Osteoblast (primary cell): ENCODE measurements at regions not wholly inside any gene's neighbourhood (a gene's known extent, or its start where the extent isn't known, plus 50 kb on each side); places are given as distances from the start of the nearest gene placed in this dataset.
A peak's percentile ranks its signal among the peaks of the same experiment; 100 is the strongest.

ENCODE experiments used
- DNase-seq: peaks from one replicate; pipeline ENCODE4 v3.0.0; 2011; ENCODE audit warnings: low spot score, mixed read lengths; ENCODE audit not compliant: insufficient read length; ENCODE audit errors: missing footprints
- H2AFZ ChIP-seq: 2 replicates; pipeline ENCODE4 v1.6.0; 2011; ENCODE audit warnings: mild to moderate bottlenecking, low read length
- H3K27ac ChIP-seq: 2 replicates; pipeline ENCODE4 v1.5.1; 2011; ENCODE audit warnings: mild to moderate bottlenecking, low read depth, low read length, moderate library complexity
- H3K27me3 ChIP-seq: 2 replicates; pipeline ENCODE4 v1.6.0; 2012; ENCODE audit warnings: mild to moderate bottlenecking, control low read depth, inconsistent platforms, low read length, moderate library complexity; ENCODE audit not compliant: insufficient read depth
- H3K36me3 ChIP-seq: 2 replicates; pipeline ENCODE4 v1.5.1; 2011; ENCODE audit warnings: mild to moderate bottlenecking, low read length, control low read depth, moderate library complexity; ENCODE audit not compliant: insufficient read depth
- H3K4me1 ChIP-seq: 2 replicates; pipeline ENCODE4 v1.5.1; 2011; ENCODE audit warnings: mild to moderate bottlenecking, low read length, control low read depth, moderate library complexity; ENCODE audit not compliant: insufficient read depth
- H3K4me2 ChIP-seq: 2 replicates; pipeline ENCODE4 v1.6.0; 2011; ENCODE audit warnings: mild to moderate bottlenecking, low read length; ENCODE audit not compliant: insufficient read depth
- H3K4me3 ChIP-seq: fragments of 200-600 bp; sonication (generic); 3 replicates; pipeline ENCODE4 v1.5.1; 2012; ENCODE audit warnings: mild to moderate bottlenecking, low read length, inconsistent platforms; ENCODE audit not compliant: insufficient read depth
- H3K79me2 ChIP-seq: 2 replicates; pipeline ENCODE4 v1.6.0; 2012; ENCODE audit warnings: mild to moderate bottlenecking, low read length, control low read depth, inconsistent platforms; ENCODE audit not compliant: insufficient read depth
- H3K9me3 ChIP-seq: 2 replicates; pipeline ENCODE4 v1.5.1; 2011; ENCODE audit warnings: low read depth, low read length, control low read depth
- H4K20me1 ChIP-seq: 2 replicates; pipeline ENCODE4 v1.6.0; 2012; ENCODE audit warnings: mild to moderate bottlenecking, low read length, control low read depth; ENCODE audit not compliant: insufficient read depth
- TF ChIP-seq, protein P1 (sequence below): IDR thresholded peaks from 2 replicates; pipeline ENCODE4 v1.5.1; 2011; ENCODE audit warnings: mild to moderate bottlenecking, low read depth, low read length, moderate library complexity; ENCODE audit errors: extremely low read depth

DNA sequence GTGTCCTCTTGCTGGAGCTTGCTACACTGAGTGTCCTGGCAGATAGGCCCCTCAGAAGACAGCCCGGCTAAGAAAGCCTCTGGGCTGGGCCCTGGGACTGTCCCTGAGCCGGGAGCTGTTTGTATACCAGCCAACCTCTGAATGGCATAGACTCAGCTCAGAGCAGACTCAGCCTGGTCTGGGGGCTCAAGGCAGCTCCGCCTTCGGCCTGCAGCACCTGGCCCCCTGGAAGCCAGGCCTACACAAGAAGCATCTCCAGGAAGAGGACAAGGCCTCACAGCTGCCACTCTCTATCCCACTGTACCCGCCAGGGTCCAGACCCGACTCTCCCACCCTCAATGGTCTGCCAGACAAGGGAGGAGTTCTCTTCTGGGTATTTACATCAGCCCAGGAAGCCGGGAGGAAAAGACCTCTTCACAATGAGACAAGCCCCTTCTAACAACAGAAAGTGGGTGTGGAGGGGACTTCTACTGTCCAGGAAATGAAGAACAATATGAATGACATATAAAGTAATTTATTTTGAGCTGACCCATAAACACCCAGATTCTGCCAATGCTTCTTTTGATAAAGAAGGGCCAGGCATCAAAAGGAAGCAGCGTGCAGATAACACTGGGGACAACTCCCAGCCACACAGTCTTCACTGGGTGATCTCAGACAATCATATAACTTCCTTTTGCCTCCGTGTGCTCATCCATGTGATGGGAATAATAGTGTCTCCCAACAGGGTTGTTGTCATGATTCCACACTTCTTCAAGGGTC lies 110.2 kb downstream of the TPRA1 start:
- peak; percentile 27 for DNase-seq
- Histone ChIP-seq H3K79me2 (no peaks in the 10 kb centered on the region), H4K20me1 (no peaks in the 10 kb centered on the region), H3K4me2 (no peak overlapping the region), H3K36me3 (no peaks in the 10 kb centered on the region), H2AFZ (no peak overlapping the region), H3K27ac (no peak overlapping the region), H3K4me3 (no peak overlapping the region), H3K27me3 (peaks cover 10% of the 10 kb centered on the region), H3K4me1 (no peaks in the 10 kb centered on the region), H3K9me3 (no peaks in the 10 kb centered on the region)
- TF ChIP-seq, protein P1, sequence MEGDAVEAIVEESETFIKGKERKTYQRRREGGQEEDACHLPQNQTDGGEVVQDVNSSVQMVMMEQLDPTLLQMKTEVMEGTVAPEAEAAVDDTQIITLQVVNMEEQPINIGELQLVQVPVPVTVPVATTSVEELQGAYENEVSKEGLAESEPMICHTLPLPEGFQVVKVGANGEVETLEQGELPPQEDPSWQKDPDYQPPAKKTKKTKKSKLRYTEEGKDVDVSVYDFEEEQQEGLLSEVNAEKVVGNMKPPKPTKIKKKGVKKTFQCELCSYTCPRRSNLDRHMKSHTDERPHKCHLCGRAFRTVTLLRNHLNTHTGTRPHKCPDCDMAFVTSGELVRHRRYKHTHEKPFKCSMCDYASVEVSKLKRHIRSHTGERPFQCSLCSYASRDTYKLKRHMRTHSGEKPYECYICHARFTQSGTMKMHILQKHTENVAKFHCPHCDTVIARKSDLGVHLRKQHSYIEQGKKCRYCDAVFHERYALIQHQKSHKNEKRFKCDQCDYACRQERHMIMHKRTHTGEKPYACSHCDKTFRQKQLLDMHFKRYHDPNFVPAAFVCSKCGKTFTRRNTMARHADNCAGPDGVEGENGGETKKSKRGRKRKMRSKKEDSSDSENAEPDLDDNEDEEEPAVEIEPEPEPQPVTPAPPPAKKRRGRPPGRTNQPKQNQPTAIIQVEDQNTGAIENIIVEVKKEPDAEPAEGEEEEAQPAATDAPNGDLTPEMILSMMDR: no peak

DNA sequence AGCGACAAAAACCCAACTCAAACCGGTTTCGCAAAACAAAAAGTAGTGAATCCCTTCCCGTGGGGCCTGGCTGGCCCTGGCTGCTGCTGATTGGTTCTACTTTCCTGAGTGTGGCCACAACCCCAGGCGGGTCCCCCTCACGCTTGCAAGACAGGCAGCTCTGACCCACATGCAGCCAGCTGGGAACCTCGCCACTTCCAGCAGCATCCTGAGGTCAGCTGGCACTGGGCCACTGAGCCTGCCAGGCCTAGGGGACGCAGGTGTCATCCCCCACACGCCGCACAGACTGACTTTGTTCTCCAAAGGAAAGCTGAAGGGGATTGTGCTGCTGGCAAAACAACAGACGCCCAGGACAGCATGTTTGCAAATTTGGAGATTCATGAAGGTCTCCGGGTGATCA lies 111.1 kb downstream of the TPRA1 start:
- no peaks in the 10 kb centered on the region for H3K79me2 ChIP-seq
- TF ChIP-seq, protein P1: no peak
- H3K27me3 ChIP-seq: peaks cover 10% of the 10 kb centered on the region
- no peaks in the 10 kb centered on the region for H3K4me1 ChIP-seq
- peak; percentile 57 for DNase-seq
- no peaks in the 10 kb centered on the region for H4K20me1 ChIP-seq
- H3K9me3 ChIP-seq: no peaks in the 10 kb centered on the region
- H2AFZ ChIP-seq: no peak overlapping the region
- no peak overlapping the region for H3K4me2 ChIP-seq
- no peaks in the 10 kb centered on the region for H3K36me3 ChIP-seq
- H3K4me3 ChIP-seq: no peak overlapping the region
- no peak overlapping the region for H3K27ac ChIP-seq

DNA sequence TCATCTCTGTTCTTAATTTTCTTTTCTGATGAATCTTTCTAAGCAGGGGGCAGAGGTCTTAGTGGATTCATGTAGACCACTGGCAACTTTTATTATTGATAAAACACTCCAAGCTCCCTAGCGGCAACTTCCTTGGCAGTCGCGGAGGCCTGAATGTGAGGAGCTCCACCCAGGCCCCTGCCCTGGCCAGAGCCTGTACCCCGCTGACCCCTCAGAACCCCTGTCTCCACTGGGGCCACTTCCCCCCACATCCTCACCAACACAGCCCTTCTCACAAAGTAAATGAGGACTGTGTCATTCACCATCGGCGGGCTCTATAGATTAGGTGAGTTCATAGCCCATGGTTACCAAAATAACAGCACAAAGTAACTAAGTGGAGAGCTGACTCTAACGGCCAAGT lies 111.6 kb downstream of the TPRA1 start:
- H4K20me1 ChIP-seq: no peaks in the 10 kb centered on the region
- H2AFZ ChIP-seq: no peak overlapping the region
- peak; percentile 35 for DNase-seq
- H3K9me3 ChIP-seq: no peaks in the 10 kb centered on the region
- no peaks in the 10 kb centered on the region for H3K79me2 ChIP-seq
- TF ChIP-seq, protein P1: no peak
- no peaks in the 10 kb centered on the region for H3K4me1 ChIP-seq
- no peak overlapping the region for H3K27ac ChIP-seq
- no peak overlapping the region for H3K4me3 ChIP-seq
- H3K4me2 ChIP-seq: no peak overlapping the region
- peaks cover 10% of the 10 kb centered on the region for H3K27me3 ChIP-seq
- no peaks in the 10 kb centered on the region for H3K36me3 ChIP-seq

DNA sequence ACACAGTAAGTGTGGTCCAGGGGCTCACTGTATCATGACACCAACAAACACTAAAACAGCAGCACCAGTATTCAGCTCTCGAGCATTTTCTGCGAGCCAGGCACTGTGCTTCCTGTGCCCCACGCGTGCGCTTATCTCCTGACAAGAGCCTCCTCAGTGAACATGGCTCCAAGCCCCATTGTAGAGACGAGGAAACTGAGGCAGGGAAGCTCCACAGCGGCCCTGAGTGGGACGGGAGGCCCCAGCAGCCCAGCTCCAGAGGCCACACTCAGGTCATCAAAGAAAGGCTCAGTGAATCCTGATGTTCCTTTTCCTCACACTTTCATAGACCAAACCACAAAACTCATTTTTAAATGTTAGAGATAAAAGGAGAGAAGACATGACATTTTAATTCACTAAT lies 113.1 kb downstream of the TPRA1 start:
- Histone ChIP-seq H2AFZ (no peak overlapping the region), H3K4me2 (no peak overlapping the region), H3K9me3 (no peaks in the 10 kb centered on the region), H3K4me3 (no peak overlapping the region), H3K4me1 (no peaks in the 10 kb centered on the region), H4K20me1 (no peaks in the 10 kb centered on the region), H3K27ac (no peak overlapping the region), H3K36me3 (no peaks in the 10 kb centered on the region), H3K27me3 (peaks cover 10% of the 10 kb centered on the region), H3K79me2 (no peaks in the 10 kb centered on the region)
- peak; percentile 52 for DNase-seq
- TF ChIP-seq, protein P1: no peak
